OCI-LY1 (cell line): ENCODE measurements at regions not wholly inside any gene's neighbourhood (a gene's known extent, or its start where the extent isn't known, plus 50 kb on each side); places are given as distances from the start of the nearest gene placed in this dataset.

Experiments
- H2AFZ ChIP-seq: fragments of 200-600 bp; sonication (generic), shearing (Covaris generic); 2 replicates; pipeline ENCODE4 v1.6.0; 2014; ENCODE audit warnings: antibody characterized with exemption, mild to moderate bottlenecking, low read length
- H3F3A ChIP-seq: fragments of 200-600 bp; sonication (generic), shearing (Covaris generic); 2 replicates; pipeline ENCODE4 v1.6.0; 2014; ENCODE audit warnings: mild to moderate bottlenecking, antibody characterized with exemption, low read length, moderate library complexity; ENCODE audit not compliant: insufficient read depth
- H3K27ac ChIP-seq: fragments of 200-600 bp; sonication (generic); 2 replicates; pipeline ENCODE4 v1.5.1; 2014; ENCODE audit warnings: low read length, mixed run types, mild to moderate bottlenecking, low read depth; ENCODE audit not compliant: poor library complexity, severe bottlenecking
- H3K27me3 ChIP-seq: fragments of 200-600 bp; sonication (generic); 2 replicates; pipeline ENCODE4 v1.6.0; 2014; ENCODE audit warnings: antibody characterized with exemption, mild to moderate bottlenecking, low read length, moderate library complexity; ENCODE audit not compliant: insufficient read depth
- H3K36me3 ChIP-seq: fragments of 200-600 bp; sonication (generic); 2 replicates; pipeline ENCODE4 v1.6.1; 2014; ENCODE audit warnings: mild to moderate bottlenecking, antibody characterized with exemption, low read length, moderate library complexity, mixed read lengths; ENCODE audit not compliant: insufficient read depth
- H3K4me1 ChIP-seq: fragments of 200-600 bp; sonication (generic); 2 replicates; pipeline ENCODE4 v1.5.1; 2014; ENCODE audit warnings: mild to moderate bottlenecking, low read length, moderate library complexity; ENCODE audit not compliant: insufficient read depth, severe bottlenecking
- H3K4me2 ChIP-seq: fragments of 200-600 bp; sonication (generic), shearing (Covaris generic); 2 replicates; pipeline ENCODE4 v1.6.1; 2014; ENCODE audit warnings: low read length
- H3K4me3 ChIP-seq: fragments of 200-600 bp; sonication (generic); 2 replicates; pipeline ENCODE4 v1.5.1; 2014; ENCODE audit warnings: low read length, low read depth, mild to moderate bottlenecking, mixed read lengths; ENCODE audit not compliant: poor library complexity, severe bottlenecking
- H3K79me2 ChIP-seq: fragments of 200-600 bp; shearing (Covaris generic); 2 replicates; pipeline ENCODE4 v1.6.1; 2016; ENCODE audit warnings: mixed run types, low read length, mixed read lengths; ENCODE audit not compliant: insufficient read depth
- H3K9ac ChIP-seq: fragments of 200-600 bp; sonication (generic), shearing (Covaris generic); 2 replicates; pipeline ENCODE4 v1.6.1; 2014; ENCODE audit warnings: mild to moderate bottlenecking, low read length, mixed read lengths
- H3K9me2 ChIP-seq: fragments of 200-600 bp; sonication (generic), shearing (Covaris generic); 2 replicates; pipeline ENCODE4 v1.6.1; 2014; ENCODE audit warnings: low read depth, mild to moderate bottlenecking, low read length, mixed read lengths
- H3K9me3 ChIP-seq: fragments of 200-600 bp; shearing (Covaris generic); 2 replicates; pipeline ENCODE4 v1.6.1; 2014; ENCODE audit warnings: low read length, mixed read lengths
- H4K20me1 ChIP-seq: fragments of 200-600 bp; sonication (generic), shearing (Covaris generic); 2 replicates; pipeline ENCODE4 v1.6.0; 2016; ENCODE audit warnings: mild to moderate bottlenecking, low read length; ENCODE audit not compliant: insufficient read depth
- EZH2 ChIP-seq: fragments of 200-600 bp; sonication (generic), shearing (Covaris generic); IDR thresholded peaks from 2 replicates; pipeline ENCODE4 v1.8.0; 2017; ENCODE audit warnings: borderline replicate concordance, mixed run types, mild to moderate bottlenecking, antibody characterized with exemption, low read length, moderate library complexity, mixed read lengths
- TF ChIP-seq, protein P1 (sequence below): fragments of 200-600 bp; sonication (generic), shearing (Covaris generic); IDR thresholded peaks from 2 replicates; pipeline ENCODE4 v1.5.1; 2017; ENCODE audit warnings: mild to moderate bottlenecking, antibody characterized with exemption, low read length, moderate library complexity, mixed read lengths

DNA sequence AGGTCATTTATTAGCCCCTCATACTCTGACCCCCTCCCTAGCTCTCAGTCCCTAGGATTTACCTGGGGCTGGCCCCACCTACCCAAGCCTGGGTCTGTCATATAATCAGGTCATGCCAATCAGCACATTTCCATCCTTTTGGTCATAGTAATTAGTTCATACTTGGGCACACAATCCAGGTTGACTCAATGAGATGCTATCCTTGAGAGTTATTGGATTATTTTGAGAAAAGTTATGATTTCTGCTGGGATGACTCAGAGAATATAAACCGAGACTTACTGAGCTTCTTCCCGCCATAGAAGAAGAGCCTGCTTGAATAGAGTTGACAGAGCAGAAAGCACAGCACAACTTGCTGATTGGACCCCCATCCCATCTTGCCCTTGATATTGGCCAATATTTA, 331.5 kb downstream of the CBLN1 start:
- no peak overlapping the region for H2AFZ ChIP-seq
- no peak overlapping the region for H3K4me2 ChIP-seq
- H3K9ac ChIP-seq, result no peak overlapping the region
- H3K27me3 ChIP-seq, result no peaks in the 10 kb centered on the region
- H3K27ac ChIP-seq, result no peak overlapping the region
- no peaks in the 10 kb centered on the region for H4K20me1 ChIP-seq
- no peaks in the 10 kb centered on the region for H3K36me3 ChIP-seq
- H3F3A ChIP-seq, result no peaks in the 10 kb centered on the region
- no peak overlapping the region for H3K4me3 ChIP-seq
- TF ChIP-seq, protein P1, sequence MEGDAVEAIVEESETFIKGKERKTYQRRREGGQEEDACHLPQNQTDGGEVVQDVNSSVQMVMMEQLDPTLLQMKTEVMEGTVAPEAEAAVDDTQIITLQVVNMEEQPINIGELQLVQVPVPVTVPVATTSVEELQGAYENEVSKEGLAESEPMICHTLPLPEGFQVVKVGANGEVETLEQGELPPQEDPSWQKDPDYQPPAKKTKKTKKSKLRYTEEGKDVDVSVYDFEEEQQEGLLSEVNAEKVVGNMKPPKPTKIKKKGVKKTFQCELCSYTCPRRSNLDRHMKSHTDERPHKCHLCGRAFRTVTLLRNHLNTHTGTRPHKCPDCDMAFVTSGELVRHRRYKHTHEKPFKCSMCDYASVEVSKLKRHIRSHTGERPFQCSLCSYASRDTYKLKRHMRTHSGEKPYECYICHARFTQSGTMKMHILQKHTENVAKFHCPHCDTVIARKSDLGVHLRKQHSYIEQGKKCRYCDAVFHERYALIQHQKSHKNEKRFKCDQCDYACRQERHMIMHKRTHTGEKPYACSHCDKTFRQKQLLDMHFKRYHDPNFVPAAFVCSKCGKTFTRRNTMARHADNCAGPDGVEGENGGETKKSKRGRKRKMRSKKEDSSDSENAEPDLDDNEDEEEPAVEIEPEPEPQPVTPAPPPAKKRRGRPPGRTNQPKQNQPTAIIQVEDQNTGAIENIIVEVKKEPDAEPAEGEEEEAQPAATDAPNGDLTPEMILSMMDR, result no peak
- TF ChIP-seq EZH2, result no peak
- H3K79me2 ChIP-seq, result no peaks in the 10 kb centered on the region
- no peaks in the 10 kb centered on the region for H3K4me1 ChIP-seq
- no peaks in the 10 kb centered on the region for H3K9me2 ChIP-seq
- H3K9me3 ChIP-seq, result no peaks in the 10 kb centered on the region

DNA sequence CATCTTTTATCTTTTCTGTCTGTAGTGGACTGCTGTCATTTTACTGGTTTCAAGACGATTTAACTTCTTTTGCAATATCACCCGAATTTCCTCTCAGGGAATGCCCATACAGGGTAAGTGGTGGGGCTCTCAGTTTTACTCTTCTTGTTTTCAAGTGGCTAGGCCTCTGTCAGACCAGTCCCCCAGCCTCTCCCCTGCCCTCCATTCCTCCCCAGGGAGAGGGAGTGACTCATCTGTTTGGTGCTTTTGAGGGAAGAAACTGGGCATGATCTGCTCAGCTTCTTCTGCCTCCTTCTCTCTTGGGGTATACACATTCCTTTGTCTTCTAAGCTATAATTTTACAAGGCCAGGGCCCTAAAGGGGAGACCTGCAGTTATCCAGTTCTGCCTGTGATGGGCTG, 332.0 kb downstream of the CBLN1 start:
- Histone ChIP-seq H3K4me3 (no peak overlapping the region), H3K36me3 (no peaks in the 10 kb centered on the region), H3F3A (no peaks in the 10 kb centered on the region), H3K4me1 (no peaks in the 10 kb centered on the region), H4K20me1 (no peaks in the 10 kb centered on the region), H3K79me2 (no peaks in the 10 kb centered on the region), H3K27ac (no peak overlapping the region), H3K9me3 (no peaks in the 10 kb centered on the region), H3K27me3 (no peaks in the 10 kb centered on the region), H3K9ac (no peak overlapping the region), H2AFZ (no peak overlapping the region), H3K9me2 (no peaks in the 10 kb centered on the region), H3K4me2 (no peak overlapping the region)
- TF ChIP-seq EZH2, result no peak
- TF ChIP-seq, protein P1, result no peak

DNA sequence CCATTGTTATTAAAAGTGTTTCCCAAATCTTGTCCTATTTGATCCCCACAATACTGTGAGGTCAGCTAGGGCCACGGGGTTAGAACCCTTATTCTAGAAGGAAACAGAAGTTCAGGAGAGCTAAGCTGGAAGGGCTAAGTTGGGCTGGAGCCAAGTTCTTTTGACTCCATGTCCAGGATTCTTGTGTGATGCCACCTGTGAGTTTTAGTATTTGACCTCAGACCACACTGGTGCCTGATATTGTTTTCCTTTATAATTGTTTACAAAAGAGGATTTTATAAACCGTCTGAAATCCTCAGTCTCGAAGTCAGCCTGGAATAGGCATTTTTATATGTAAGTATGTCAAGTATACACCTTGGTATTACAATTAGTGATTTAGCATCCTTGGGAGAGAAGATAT, 332.7 kb downstream of the CBLN1 start:
- Histone ChIP-seq H3K9me2 (no peaks in the 10 kb centered on the region), H3K36me3 (no peaks in the 10 kb centered on the region), H3K4me3 (no peak overlapping the region)

More for the DNA sequence above, 332.7 kb downstream of the CBLN1 start:
- no peak overlapping the region for H3K9ac ChIP-seq
- H4K20me1 ChIP-seq, result no peaks in the 10 kb centered on the region
- H3K4me2 ChIP-seq, result no peak overlapping the region
- no peaks in the 10 kb centered on the region for H3K27me3 ChIP-seq
- no peaks in the 10 kb centered on the region for H3K4me1 ChIP-seq
- H3K27ac ChIP-seq, result no peak overlapping the region
- TF ChIP-seq, protein P1, result no peak
- no peak for TF ChIP-seq EZH2
- H3K79me2 ChIP-seq, result no peaks in the 10 kb centered on the region
- H2AFZ ChIP-seq, result no peak overlapping the region
- H3K9me3 ChIP-seq, result no peaks in the 10 kb centered on the region
- no peaks in the 10 kb centered on the region for H3F3A ChIP-seq
